HFF-Myc (cell line): ENCODE measurements at regions not wholly inside any gene's neighbourhood (a gene's known extent, or its start where the extent isn't known, plus 50 kb on each side); places are given as distances from the start of the nearest gene placed in this dataset.

Experiments
- DNase-seq: peaks from one replicate; pipeline ENCODE4 v3.0.0-alpha.2; 2011; ENCODE audit warnings: low read depth; ENCODE audit errors: extremely low read depth
- H3K4me3 ChIP-seq: replicated peaks from 2 replicates; pipeline ENCODE4 v1.5.1; 2011; ENCODE audit warnings: low read depth, mild to moderate bottlenecking, control low read depth, low read length
- TF ChIP-seq, protein P1 (sequence below): IDR thresholded peaks from 2 replicates; pipeline ENCODE4 v1.5.1; 2012; ENCODE audit warnings: mild to moderate bottlenecking, low read depth, low read length, control low read depth; ENCODE audit errors: missing control alignments

- TF ChIP-seq, protein P1, sequence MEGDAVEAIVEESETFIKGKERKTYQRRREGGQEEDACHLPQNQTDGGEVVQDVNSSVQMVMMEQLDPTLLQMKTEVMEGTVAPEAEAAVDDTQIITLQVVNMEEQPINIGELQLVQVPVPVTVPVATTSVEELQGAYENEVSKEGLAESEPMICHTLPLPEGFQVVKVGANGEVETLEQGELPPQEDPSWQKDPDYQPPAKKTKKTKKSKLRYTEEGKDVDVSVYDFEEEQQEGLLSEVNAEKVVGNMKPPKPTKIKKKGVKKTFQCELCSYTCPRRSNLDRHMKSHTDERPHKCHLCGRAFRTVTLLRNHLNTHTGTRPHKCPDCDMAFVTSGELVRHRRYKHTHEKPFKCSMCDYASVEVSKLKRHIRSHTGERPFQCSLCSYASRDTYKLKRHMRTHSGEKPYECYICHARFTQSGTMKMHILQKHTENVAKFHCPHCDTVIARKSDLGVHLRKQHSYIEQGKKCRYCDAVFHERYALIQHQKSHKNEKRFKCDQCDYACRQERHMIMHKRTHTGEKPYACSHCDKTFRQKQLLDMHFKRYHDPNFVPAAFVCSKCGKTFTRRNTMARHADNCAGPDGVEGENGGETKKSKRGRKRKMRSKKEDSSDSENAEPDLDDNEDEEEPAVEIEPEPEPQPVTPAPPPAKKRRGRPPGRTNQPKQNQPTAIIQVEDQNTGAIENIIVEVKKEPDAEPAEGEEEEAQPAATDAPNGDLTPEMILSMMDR: no peak
- no peak for DNase-seq
- no peak overlapping the region for H3K4me3 ChIP-seq
Measured at GRCh38 chr18:42425025-42425424, 470.0 kb downstream of the PIK3C3 start.

GRCh38 chr18:42426496-42427015 lies 471.5 kb downstream of the PIK3C3 start:
- no peak overlapping the region for H3K4me3 ChIP-seq
- TF ChIP-seq, protein P1: no peak
- DNase-seq: no peak

GRCh38 chr18:42429196-42429595 lies 474.2 kb downstream of the PIK3C3 start:
- no peak for DNase-seq

GRCh38 chr18:42436222-42436765 lies 481.3 kb downstream of the PIK3C3 start:
- H3K4me3 ChIP-seq: no peak overlapping the region
- DNase-seq: no peak
- TF ChIP-seq, protein P1: no peak

More at GRCh38 chr18:42429196-42429595, 474.2 kb downstream of the PIK3C3 start:
- TF ChIP-seq, protein P1: no peak
- H3K4me3 ChIP-seq: no peak overlapping the region

DNA sequence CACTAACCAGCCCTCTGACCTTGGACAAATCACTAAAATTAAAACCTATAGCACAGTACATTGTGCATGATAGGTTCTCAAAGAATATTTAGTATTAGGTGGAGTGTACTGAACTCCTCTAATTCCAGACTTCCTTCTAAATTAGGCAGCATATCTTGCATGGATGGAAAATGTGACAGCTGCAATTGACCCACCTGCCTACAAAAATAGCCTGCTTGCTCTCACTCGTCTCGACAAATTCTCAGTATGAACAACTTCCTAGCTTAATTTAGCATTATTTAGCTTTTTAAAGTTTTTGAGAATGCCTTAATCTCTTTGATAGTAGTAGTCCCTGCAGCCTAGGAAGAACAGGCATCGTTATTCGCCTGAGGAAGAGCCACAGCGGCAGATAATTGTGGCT lies 482.0 kb downstream of the PIK3C3 start:
- TF ChIP-seq, protein P1: no peak
- H3K4me3 ChIP-seq: no peak overlapping the region
- no peak for DNase-seq

GRCh38 chr18:42437646-42438045 lies 482.6 kb downstream of the PIK3C3 start:
- H3K4me3 ChIP-seq: no peak overlapping the region
- no peak for DNase-seq
- TF ChIP-seq, protein P1: no peak

- TF ChIP-seq, protein P1: no peak
- no peak overlapping the region for H3K4me3 ChIP-seq
- DNase-seq: no peak
Measured at GRCh38 chr18:42442656-42443055, 487.6 kb downstream of the PIK3C3 start.
